ENCODE measurements at regions not wholly inside any gene's neighbourhood (a gene's known extent, or its start where the extent isn't known, plus 50 kb on each side); places are given as distances from the start of the nearest gene placed in this dataset.

GRCh38 chr4:46554760-46555465 is 165.0 kb upstream of the GABRA2 start:
- ChIA-PET POLR2A (ENCODE audit: unreplicated experiment) (no interaction called here), CTCF (no interaction called here)
- H4K20me1 ChIP-seq (ENCODE audit: low read length): no peaks in the 10 kb centered on the region
- no peaks in the 10 kb centered on the region for H3K4me1 ChIP-seq (ENCODE audit: insufficient read depth, low read length)
- no peaks in the 10 kb centered on the region for H3K9me3 ChIP-seq (ENCODE audit: low read length)
- no peaks in the 10 kb centered on the region for H3K9me2 ChIP-seq (replicated peaks; ENCODE audit: low read length)
- H3K4me2 ChIP-seq (ENCODE audit: low read length): no peak overlapping the region
- no peak for TF ChIP-seq EZH2phosphoT487 (IDR thresholded peaks at IDR 0.05; ENCODE audit: borderline replicate concordance, low read length)
- TF ChIP-seq, protein P1, sequence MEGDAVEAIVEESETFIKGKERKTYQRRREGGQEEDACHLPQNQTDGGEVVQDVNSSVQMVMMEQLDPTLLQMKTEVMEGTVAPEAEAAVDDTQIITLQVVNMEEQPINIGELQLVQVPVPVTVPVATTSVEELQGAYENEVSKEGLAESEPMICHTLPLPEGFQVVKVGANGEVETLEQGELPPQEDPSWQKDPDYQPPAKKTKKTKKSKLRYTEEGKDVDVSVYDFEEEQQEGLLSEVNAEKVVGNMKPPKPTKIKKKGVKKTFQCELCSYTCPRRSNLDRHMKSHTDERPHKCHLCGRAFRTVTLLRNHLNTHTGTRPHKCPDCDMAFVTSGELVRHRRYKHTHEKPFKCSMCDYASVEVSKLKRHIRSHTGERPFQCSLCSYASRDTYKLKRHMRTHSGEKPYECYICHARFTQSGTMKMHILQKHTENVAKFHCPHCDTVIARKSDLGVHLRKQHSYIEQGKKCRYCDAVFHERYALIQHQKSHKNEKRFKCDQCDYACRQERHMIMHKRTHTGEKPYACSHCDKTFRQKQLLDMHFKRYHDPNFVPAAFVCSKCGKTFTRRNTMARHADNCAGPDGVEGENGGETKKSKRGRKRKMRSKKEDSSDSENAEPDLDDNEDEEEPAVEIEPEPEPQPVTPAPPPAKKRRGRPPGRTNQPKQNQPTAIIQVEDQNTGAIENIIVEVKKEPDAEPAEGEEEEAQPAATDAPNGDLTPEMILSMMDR (conservative IDR thresholded peaks at IDR 0.05; ENCODE audit: low read depth, low read length): no peak
- TF ChIP-seq EZH2 (IDR thresholded peaks at IDR 0.05; ENCODE audit: low read length, unreplicated experiment): no peak
- H2AFZ ChIP-seq (ENCODE audit: low read length): no peak overlapping the region
- H3K79me2 ChIP-seq (ENCODE audit: low read length): no peaks in the 10 kb centered on the region
- H3K4me3 ChIP-seq (ENCODE audit: low read length): no peak overlapping the region
- ATAC-seq: no peak
- no peak overlapping the region for H3K9ac ChIP-seq (ENCODE audit: low read length)
- intact Hi-C loops (cut with micrococcal nuclease): no loop called here
- no TSS peak for BruUV-seq (replicated peaks)
- H3K36me3 ChIP-seq (ENCODE audit: low read depth, low read length): no peaks in the 10 kb centered on the region
- no peak for DNase-seq
- H3K27ac ChIP-seq (ENCODE audit: low read length): no peak overlapping the region
- no peaks in the 10 kb centered on the region for H3F3A ChIP-seq (ENCODE audit: low read length, unreplicated experiment)
- H3K27me3 ChIP-seq (ENCODE audit: low read length): no peaks in the 10 kb centered on the region

DNA sequence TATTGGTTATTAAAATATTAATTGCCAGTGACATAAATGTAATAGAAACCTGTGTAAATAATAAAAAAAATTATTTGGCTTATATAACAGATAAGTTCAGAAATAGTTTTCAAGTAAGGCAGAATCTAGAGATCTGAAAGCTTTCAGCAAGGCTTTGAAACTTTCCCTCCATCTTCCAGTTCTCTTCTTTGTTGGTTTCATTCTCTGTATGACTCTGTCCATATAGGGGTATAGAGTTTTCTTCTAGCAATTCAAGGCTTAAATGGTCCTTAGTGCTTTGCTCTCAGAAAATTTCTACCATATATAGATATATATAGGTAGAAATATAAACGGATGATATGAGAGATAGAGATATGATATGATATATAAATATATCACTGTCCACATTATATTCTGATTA is 160.5 kb upstream of the GABRA2 start:
- H3K36me3 ChIP-seq (ENCODE audit: low read depth, low read length): no peaks in the 10 kb centered on the region
- no peak for DNase-seq
- no TSS peak for BruUV-seq (replicated peaks)
- H3K79me2 ChIP-seq (ENCODE audit: low read length): no peaks in the 10 kb centered on the region
- no peak overlapping the region for H3K4me2 ChIP-seq (ENCODE audit: low read length)
- TF ChIP-seq EZH2 (IDR thresholded peaks at IDR 0.05; ENCODE audit: low read length, unreplicated experiment) (no peak), EZH2phosphoT487 (IDR thresholded peaks at IDR 0.05; ENCODE audit: borderline replicate concordance, low read length) (no peak)
- TF ChIP-seq, protein P1 (conservative IDR thresholded peaks at IDR 0.05; ENCODE audit: low read depth, low read length): no peak
- POLR2A ChIA-PET (ENCODE audit: unreplicated experiment): no interaction called here
- H3K4me1 ChIP-seq (ENCODE audit: insufficient read depth, low read length): no peaks in the 10 kb centered on the region
- H4K20me1 ChIP-seq (ENCODE audit: low read length): no peaks in the 10 kb centered on the region
- H3K9me2 ChIP-seq (replicated peaks; ENCODE audit: low read length): no peaks in the 10 kb centered on the region
- H3F3A ChIP-seq (ENCODE audit: low read length, unreplicated experiment): no peaks in the 10 kb centered on the region
- CTCF ChIA-PET: no interaction called here
- H3K4me3 ChIP-seq (ENCODE audit: low read length): no peak overlapping the region
- no peak for ATAC-seq
- H3K27ac ChIP-seq (ENCODE audit: low read length): no peak overlapping the region
- no peaks in the 10 kb centered on the region for H3K9me3 ChIP-seq (ENCODE audit: low read length)
- intact Hi-C loops (cut with micrococcal nuclease): no loop called here
- H2AFZ ChIP-seq (ENCODE audit: low read length): no peak overlapping the region
- no peak overlapping the region for H3K9ac ChIP-seq (ENCODE audit: low read length)
- H3K27me3 ChIP-seq (ENCODE audit: low read length): no peaks in the 10 kb centered on the region

- H4K20me1 ChIP-seq (ENCODE audit: low read length): no peaks in the 10 kb centered on the region
- intact Hi-C loops (cut with micrococcal nuclease): no loop called here
- ChIA-PET CTCF (no interaction called here), POLR2A (ENCODE audit: unreplicated experiment) (no interaction called here)
- no peak overlapping the region for H3K27ac ChIP-seq (ENCODE audit: low read length)
- no peaks in the 10 kb centered on the region for H3K4me1 ChIP-seq (ENCODE audit: insufficient read depth, low read length)
- no peak overlapping the region for H3K9ac ChIP-seq (ENCODE audit: low read length)
- ATAC-seq: no peak
- no TSS peak for BruUV-seq (replicated peaks)
- H3K9me2 ChIP-seq (replicated peaks; ENCODE audit: low read length): no peaks in the 10 kb centered on the region
- no peaks in the 10 kb centered on the region for H3K27me3 ChIP-seq (ENCODE audit: low read length)
- no peaks in the 10 kb centered on the region for H3K9me3 ChIP-seq (ENCODE audit: low read length)
- no peak for DNase-seq
- no peak overlapping the region for H3K4me3 ChIP-seq (ENCODE audit: low read length)
- no peaks in the 10 kb centered on the region for H3K36me3 ChIP-seq (ENCODE audit: low read depth, low read length)
- no peak overlapping the region for H2AFZ ChIP-seq (ENCODE audit: low read length)
- no peak for TF ChIP-seq EZH2phosphoT487 (IDR thresholded peaks at IDR 0.05; ENCODE audit: borderline replicate concordance, low read length)
- TF ChIP-seq, protein P1 (conservative IDR thresholded peaks at IDR 0.05; ENCODE audit: low read depth, low read length): no peak
- TF ChIP-seq EZH2 (IDR thresholded peaks at IDR 0.05; ENCODE audit: low read length, unreplicated experiment): no peak
- H3K79me2 ChIP-seq (ENCODE audit: low read length): no peaks in the 10 kb centered on the region
- no peak overlapping the region for H3K4me2 ChIP-seq (ENCODE audit: low read length)
- H3F3A ChIP-seq (ENCODE audit: low read length, unreplicated experiment): no peaks in the 10 kb centered on the region
Measured at GRCh38 chr4:46549125-46549524, 159.2 kb upstream of the GABRA2 start.
